ENCODE measurements at regions not wholly inside any gene's neighbourhood (a gene's known extent, or its start where the extent isn't known, plus 50 kb on each side); places are given as distances from the start of the nearest gene placed in this dataset.

DNA sequence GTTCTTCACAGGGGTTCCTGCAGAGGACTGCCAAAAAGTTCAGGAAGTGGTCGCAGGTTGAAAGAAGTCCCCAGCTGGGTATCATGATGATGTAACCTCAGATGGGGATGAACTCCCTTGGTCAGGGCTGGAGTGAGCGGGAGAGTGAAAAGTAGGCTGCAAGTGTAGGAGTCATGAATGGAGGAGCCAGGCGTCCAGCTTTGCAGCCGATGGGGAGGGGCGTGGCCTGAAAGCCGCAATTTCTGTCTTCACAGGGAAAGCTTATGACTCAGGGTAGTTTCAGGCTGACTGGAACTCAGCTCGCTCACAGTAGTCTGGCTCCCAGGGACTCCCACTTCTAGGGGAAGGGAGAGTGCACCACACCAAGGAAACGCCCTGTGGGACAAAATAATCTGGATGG, 70.0 kb upstream of the HS3ST3A1 start:
- TF ChIP-seq POLR2A (IDR thresholded peaks at IDR 0.05), result no peak
- TF ChIP-seq, protein P1, sequence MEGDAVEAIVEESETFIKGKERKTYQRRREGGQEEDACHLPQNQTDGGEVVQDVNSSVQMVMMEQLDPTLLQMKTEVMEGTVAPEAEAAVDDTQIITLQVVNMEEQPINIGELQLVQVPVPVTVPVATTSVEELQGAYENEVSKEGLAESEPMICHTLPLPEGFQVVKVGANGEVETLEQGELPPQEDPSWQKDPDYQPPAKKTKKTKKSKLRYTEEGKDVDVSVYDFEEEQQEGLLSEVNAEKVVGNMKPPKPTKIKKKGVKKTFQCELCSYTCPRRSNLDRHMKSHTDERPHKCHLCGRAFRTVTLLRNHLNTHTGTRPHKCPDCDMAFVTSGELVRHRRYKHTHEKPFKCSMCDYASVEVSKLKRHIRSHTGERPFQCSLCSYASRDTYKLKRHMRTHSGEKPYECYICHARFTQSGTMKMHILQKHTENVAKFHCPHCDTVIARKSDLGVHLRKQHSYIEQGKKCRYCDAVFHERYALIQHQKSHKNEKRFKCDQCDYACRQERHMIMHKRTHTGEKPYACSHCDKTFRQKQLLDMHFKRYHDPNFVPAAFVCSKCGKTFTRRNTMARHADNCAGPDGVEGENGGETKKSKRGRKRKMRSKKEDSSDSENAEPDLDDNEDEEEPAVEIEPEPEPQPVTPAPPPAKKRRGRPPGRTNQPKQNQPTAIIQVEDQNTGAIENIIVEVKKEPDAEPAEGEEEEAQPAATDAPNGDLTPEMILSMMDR (IDR thresholded peaks at IDR 0.05 in 8 of 11, conservative IDR thresholded peaks at IDR 0.05 in 3 of 11), result no peak
